ENCODE measurements at regions not wholly inside any gene's neighbourhood (a gene's known extent, or its start where the extent isn't known, plus 50 kb on each side); places are given as distances from the start of the nearest gene placed in this dataset.

DNA sequence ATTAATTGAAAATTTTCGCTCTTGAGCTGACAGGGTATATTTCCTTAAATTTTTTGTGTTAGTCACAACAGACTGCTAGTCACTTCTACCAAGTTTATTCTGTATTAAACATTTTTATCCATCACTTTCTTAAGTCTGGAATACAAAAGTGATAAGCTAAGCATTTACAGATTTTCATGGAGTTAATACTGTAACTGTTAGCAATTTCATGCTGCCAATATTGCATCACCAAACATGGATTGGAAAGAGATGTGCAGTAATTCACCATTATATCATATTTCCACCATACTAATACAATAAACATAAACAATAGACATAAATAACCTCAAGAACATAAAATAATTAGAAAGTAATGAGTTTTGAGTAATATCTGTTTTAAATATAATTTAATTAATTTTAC is 854.0 kb upstream of the CITED2 start:
- no peaks in the 10 kb centered on the region for H3K36me3 ChIP-seq (ENCODE audit: low read depth)
- WGBS, 2 experiments (ENCODE audit: low coverage in 1 of 2, low lambda C conversion rate in 2 of 2, missing lambda C conversion rate in 2 of 2) = 93% methylated on average over 1 of the region's 1 CpG
- H3K9me2 ChIP-seq (ENCODE audit: insufficient read depth) = no peaks in the 10 kb centered on the region; the same call in 1 of the 2 replicates
- no peaks in the 10 kb centered on the region for H3K9me3 ChIP-seq (ENCODE audit: low read depth)
- peaks cover 21% of the 10 kb centered on the region for H3K4me1 ChIP-seq (ENCODE audit: insufficient read depth)
- TF ChIP-seq EZH2 (IDR thresholded peaks at IDR 0.05; ENCODE audit: insufficient read depth, poor library complexity, severe bottlenecking) (no peak), EZH2phosphoT487 (IDR thresholded peaks at IDR 0.05; ENCODE audit: insufficient read depth, low read depth) (no peak)
- 0 out of 2 replicates have a peak, but pooled peaks cover 11% of the 10 kb centered on the region for H3F3A ChIP-seq (ENCODE audit: insufficient read depth)
- H3K79me2 ChIP-seq (ENCODE audit: insufficient read depth) = no peaks in the 10 kb centered on the region
- no peak overlapping the region for H3K27ac ChIP-seq
- H3K9ac ChIP-seq = no peak overlapping the region
- H3K4me2 ChIP-seq (ENCODE audit: unreplicated experiment) = no peak overlapping the region
- H4K20me1 ChIP-seq (ENCODE audit: insufficient read depth) = no peaks in the 10 kb centered on the region
- in situ Hi-C loops (cut with MboI) = no loop called here
- no peak overlapping the region for H3K4me3 ChIP-seq
- no peak overlapping the region for H2AFZ ChIP-seq
- no peak for DNase-seq
- H3K27me3 ChIP-seq (replicated peaks; ENCODE audit: insufficient read depth) = no peaks in the 10 kb centered on the region

- H3K4me3 ChIP-seq = no peak overlapping the region
- TF ChIP-seq EZH2phosphoT487 (IDR thresholded peaks at IDR 0.05; ENCODE audit: insufficient read depth, low read depth) = no peak
- TF ChIP-seq EZH2 (IDR thresholded peaks at IDR 0.05; ENCODE audit: insufficient read depth, poor library complexity, severe bottlenecking) = no peak
- H2AFZ ChIP-seq = peak overlapping the region; percentile 52; the same call in 1 of the 2 replicates
- 0 out of 2 replicates have a peak, but pooled peaks cover 11% of the 10 kb centered on the region for H3F3A ChIP-seq (ENCODE audit: insufficient read depth)
- no peak for DNase-seq
- no peak overlapping the region for H3K9ac ChIP-seq
- H3K36me3 ChIP-seq (ENCODE audit: low read depth) = no peaks in the 10 kb centered on the region
- H4K20me1 ChIP-seq (ENCODE audit: insufficient read depth) = no peaks in the 10 kb centered on the region
- H3K4me2 ChIP-seq (ENCODE audit: unreplicated experiment) = peak overlapping the region; percentile 59
- no peaks in the 10 kb centered on the region for H3K79me2 ChIP-seq (ENCODE audit: insufficient read depth)
- peaks cover 21% of the 10 kb centered on the region for H3K4me1 ChIP-seq (ENCODE audit: insufficient read depth)
- H3K27ac ChIP-seq = peak overlapping the region; percentile 15; the same call in 1 of the 2 replicates
- H3K27me3 ChIP-seq (replicated peaks; ENCODE audit: insufficient read depth) = no peaks in the 10 kb centered on the region
- no peaks in the 10 kb centered on the region for H3K9me3 ChIP-seq (ENCODE audit: low read depth)
- no peaks in the 10 kb centered on the region; the same call in 1 of the 2 replicates for H3K9me2 ChIP-seq (ENCODE audit: insufficient read depth)
- in situ Hi-C loops (cut with MboI) = no loop called here
Measured at GRCh38 chr6:140226637-140227036, 852.2 kb upstream of the CITED2 start.

- H3K4me2 ChIP-seq (ENCODE audit: unreplicated experiment) = peak overlapping the region; percentile 59
- H3K36me3 ChIP-seq (ENCODE audit: low read depth) = no peaks in the 10 kb centered on the region
- H2AFZ ChIP-seq = peak overlapping the region; percentile 52
- WGBS, 2 experiments (ENCODE audit: low coverage in 1 of 2, low lambda C conversion rate in 2 of 2, missing lambda C conversion rate in 2 of 2) = 53 to 54% methylated on average over 2 of the region's 2 CpGs
- no peak overlapping the region for H3K9ac ChIP-seq
- no peak for TF ChIP-seq EZH2phosphoT487 (IDR thresholded peaks at IDR 0.05; ENCODE audit: insufficient read depth, low read depth)
- no peak for TF ChIP-seq EZH2 (IDR thresholded peaks at IDR 0.05; ENCODE audit: insufficient read depth, poor library complexity, severe bottlenecking)
- peak; percentile 58 for DNase-seq
- H4K20me1 ChIP-seq (ENCODE audit: insufficient read depth) = no peaks in the 10 kb centered on the region
- H3K79me2 ChIP-seq (ENCODE audit: insufficient read depth) = no peaks in the 10 kb centered on the region
- H3K27me3 ChIP-seq (replicated peaks; ENCODE audit: insufficient read depth) = no peaks in the 10 kb centered on the region
- H3F3A ChIP-seq (ENCODE audit: insufficient read depth) = 0 out of 2 replicates have a peak, but pooled peaks cover 11% of the 10 kb centered on the region
- H3K4me3 ChIP-seq = no peak overlapping the region
- in situ Hi-C loops (cut with MboI) = no loop called here
- no peaks in the 10 kb centered on the region; the same call in 1 of the 2 replicates for H3K9me2 ChIP-seq (ENCODE audit: insufficient read depth)
- no peaks in the 10 kb centered on the region for H3K9me3 ChIP-seq (ENCODE audit: low read depth)
- peak overlapping the region; percentile 15 for H3K27ac ChIP-seq
- peaks cover 21% of the 10 kb centered on the region for H3K4me1 ChIP-seq (ENCODE audit: insufficient read depth)
Measured at GRCh38 chr6:140225701-140226436, 851.4 kb upstream of the CITED2 start.

DNA sequence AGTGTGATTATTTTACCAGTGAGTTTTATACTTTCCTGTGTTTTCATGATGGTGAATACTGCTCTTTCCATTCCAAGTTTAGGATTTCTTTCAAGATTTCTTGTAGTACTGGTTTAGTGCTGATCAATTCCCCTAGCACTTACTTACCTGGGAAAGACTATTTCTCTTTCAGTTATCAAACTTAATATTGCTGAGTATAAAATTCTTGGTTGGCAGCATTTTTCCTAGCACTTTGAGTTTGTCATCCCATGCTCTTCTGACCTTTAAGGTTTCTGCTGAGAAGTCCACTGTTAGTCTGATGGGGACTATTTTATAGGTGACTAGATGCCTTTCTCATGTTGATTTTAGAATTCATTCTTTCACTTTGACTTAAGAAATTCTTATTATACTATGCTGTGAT is 842.8 kb upstream of the CITED2 start:
- Histone ChIP-seq H3K9me3 (ENCODE audit: low read depth) (peaks cover 5% of the 10 kb centered on the region), H3K79me2 (ENCODE audit: insufficient read depth) (no peaks in the 10 kb centered on the region), H3K4me1 (ENCODE audit: insufficient read depth) (no peaks in the 10 kb centered on the region), H3K9me2 (ENCODE audit: insufficient read depth) (no peaks in the 10 kb centered on the region; the same call in 1 of the 2 replicates), H4K20me1 (ENCODE audit: insufficient read depth) (no peaks in the 10 kb centered on the region), H2AFZ (no peak overlapping the region), H3K4me2 (ENCODE audit: unreplicated experiment) (no peak overlapping the region), H3K4me3 (no peak overlapping the region), H3F3A (ENCODE audit: insufficient read depth) (no peaks in the 10 kb centered on the region), H3K27ac (no peak overlapping the region), H3K9ac (no peak overlapping the region), H3K27me3 (replicated peaks; ENCODE audit: insufficient read depth) (no peaks in the 10 kb centered on the region), H3K36me3 (ENCODE audit: low read depth) (no peaks in the 10 kb centered on the region)
- in situ Hi-C loops (cut with MboI) = no loop called here
- TF ChIP-seq EZH2phosphoT487 (IDR thresholded peaks at IDR 0.05; ENCODE audit: insufficient read depth, low read depth) (no peak), EZH2 (IDR thresholded peaks at IDR 0.05; ENCODE audit: insufficient read depth, poor library complexity, severe bottlenecking) (no peak)
- no peak for DNase-seq

Measured in GM23248 (cell line).